ENCODE measurements at regions not wholly inside any gene's neighbourhood (a gene's known extent, or its start where the extent isn't known, plus 50 kb on each side); places are given as distances from the start of the nearest gene placed in this dataset.
"Not testable (repeated sequence)": the region's sequence is repeated elsewhere in the genome, so short reads cannot be mapped to it uniquely, and the experiment has no call there.

DNA sequence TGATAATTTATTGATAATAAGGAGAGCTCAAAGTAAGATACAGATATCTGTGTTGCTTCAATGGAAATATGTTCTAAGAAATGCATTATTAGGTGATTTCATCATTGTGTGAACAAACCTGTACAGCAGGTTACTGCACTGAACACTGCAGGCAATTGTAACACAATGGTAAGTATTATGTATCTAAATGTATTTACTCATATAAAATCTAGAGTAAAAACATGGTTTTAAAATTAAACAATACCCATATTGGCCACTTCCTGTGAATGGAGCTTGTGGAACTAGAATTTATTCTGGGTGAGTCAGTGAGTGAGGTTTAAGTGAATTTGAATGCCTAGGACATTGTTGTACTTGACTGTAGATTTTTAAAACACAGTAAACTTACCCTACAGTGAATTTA, 722.9 kb upstream of the RAG2 start:
- no peaks in the 10 kb centered on the region for H3K4me1 ChIP-seq (ENCODE audit: low read depth)
- ATAC-seq = no peak
- intact Hi-C loops (cut with DNase I, micrococcal nuclease) = no loop called here

DNA sequence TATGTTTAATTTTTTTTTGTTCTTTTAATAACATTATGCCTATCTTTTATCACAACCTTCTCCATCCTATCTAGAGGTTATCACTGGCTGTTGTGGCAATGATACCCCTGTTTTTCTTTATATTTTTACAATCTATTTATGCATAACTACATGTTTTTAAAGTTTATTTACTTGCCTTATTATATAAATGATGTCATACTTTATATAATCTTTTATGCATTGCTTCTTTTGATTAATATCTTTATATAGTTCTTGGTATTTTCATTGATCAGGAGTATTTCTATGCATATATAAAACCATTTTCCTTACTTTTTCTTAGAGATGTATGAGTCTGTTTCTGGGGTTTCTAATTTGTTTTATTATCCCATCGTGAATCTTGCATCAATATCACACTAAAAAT, 719.8 kb upstream of the RAG2 start:
- Histone ChIP-seq H3K4me1 (ENCODE audit: low read depth) (no peaks in the 10 kb centered on the region), H3K36me3 (ENCODE audit: low read depth) (no peaks in the 10 kb centered on the region), H3K4me3 (no peak overlapping the region), H3K9me3 (peaks cover 22% of the 10 kb centered on the region)
- ATAC-seq = no peak
- intact Hi-C loops (cut with DNase I, micrococcal nuclease) = no loop called here
- TF ChIP-seq, protein P1, sequence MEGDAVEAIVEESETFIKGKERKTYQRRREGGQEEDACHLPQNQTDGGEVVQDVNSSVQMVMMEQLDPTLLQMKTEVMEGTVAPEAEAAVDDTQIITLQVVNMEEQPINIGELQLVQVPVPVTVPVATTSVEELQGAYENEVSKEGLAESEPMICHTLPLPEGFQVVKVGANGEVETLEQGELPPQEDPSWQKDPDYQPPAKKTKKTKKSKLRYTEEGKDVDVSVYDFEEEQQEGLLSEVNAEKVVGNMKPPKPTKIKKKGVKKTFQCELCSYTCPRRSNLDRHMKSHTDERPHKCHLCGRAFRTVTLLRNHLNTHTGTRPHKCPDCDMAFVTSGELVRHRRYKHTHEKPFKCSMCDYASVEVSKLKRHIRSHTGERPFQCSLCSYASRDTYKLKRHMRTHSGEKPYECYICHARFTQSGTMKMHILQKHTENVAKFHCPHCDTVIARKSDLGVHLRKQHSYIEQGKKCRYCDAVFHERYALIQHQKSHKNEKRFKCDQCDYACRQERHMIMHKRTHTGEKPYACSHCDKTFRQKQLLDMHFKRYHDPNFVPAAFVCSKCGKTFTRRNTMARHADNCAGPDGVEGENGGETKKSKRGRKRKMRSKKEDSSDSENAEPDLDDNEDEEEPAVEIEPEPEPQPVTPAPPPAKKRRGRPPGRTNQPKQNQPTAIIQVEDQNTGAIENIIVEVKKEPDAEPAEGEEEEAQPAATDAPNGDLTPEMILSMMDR (IDR thresholded peaks at IDR 0.05) = no peak
- no peak for DNase-seq

More for the DNA sequence above, 722.9 kb upstream of the RAG2 start:
- no peak overlapping the region for H3K4me3 ChIP-seq
- no peak for DNase-seq
- H3K9me3 ChIP-seq = peaks cover 14% of the 10 kb centered on the region
- no peaks in the 10 kb centered on the region for H3K36me3 ChIP-seq (ENCODE audit: low read depth)
- TF ChIP-seq, protein P1 (IDR thresholded peaks at IDR 0.05) = no peak

DNA sequence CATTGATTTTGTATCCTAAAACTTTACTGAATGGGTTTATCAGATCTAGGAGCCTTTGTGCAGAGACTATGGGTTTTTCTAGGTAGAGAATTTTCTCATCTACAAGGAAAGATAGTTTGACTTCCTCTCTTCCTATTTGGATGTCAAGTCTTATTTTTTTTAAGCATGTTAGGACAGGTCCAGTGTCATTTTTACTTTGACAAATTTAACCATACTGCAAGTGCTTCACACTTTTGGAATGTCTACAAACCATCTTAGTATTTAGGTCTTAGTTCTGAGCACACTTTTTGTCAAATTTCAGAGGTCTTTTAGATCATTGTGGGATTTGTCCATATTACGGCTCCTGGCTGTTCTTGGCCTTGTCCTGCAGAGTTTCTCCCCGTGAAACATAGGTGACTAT, 715.2 kb upstream of the RAG2 start:
- ATAC-seq (no peak), DNase-seq (no peak)
- Histone ChIP-seq H3K9me3 (peaks cover 32% of the 10 kb centered on the region), H3K36me3 (ENCODE audit: low read depth) (no peaks in the 10 kb centered on the region), H3K4me3 (no peak overlapping the region), H3K4me1 (ENCODE audit: low read depth) (no peaks in the 10 kb centered on the region)
- TF ChIP-seq, protein P1 (IDR thresholded peaks at IDR 0.05) = no peak
- intact Hi-C loops (cut with DNase I, micrococcal nuclease) = no loop called here

DNA sequence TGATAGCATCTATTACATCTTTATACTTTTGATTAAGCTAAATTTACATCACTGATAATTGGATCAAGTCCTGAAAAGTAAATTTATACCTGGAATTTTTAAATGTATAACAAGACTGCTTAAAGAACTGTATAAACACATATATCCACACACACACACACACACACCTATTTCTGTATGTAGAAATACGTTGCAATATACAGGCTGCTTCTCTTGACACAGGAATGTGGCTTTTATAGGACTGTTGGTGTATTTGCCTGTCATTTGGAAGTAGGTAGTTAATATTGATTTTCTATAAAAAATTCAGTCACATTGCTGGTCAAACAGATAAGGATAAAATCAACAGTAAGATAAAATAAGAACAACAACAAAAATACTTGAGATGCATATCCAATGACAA, 708.5 kb upstream of the RAG2 start:
- DNase-seq = no peak
- Histone ChIP-seq H3K9me3 (peaks cover 42% of the 10 kb centered on the region), H3K4me3 (no peak overlapping the region), H3K4me1 (ENCODE audit: low read depth) (no peaks in the 10 kb centered on the region), H3K36me3 (ENCODE audit: low read depth) (no peaks in the 10 kb centered on the region)
- ATAC-seq = no peak
- TF ChIP-seq, protein P1 (IDR thresholded peaks at IDR 0.05) = no peak
- intact Hi-C loops (cut with DNase I, micrococcal nuclease) = no loop called here

DNA sequence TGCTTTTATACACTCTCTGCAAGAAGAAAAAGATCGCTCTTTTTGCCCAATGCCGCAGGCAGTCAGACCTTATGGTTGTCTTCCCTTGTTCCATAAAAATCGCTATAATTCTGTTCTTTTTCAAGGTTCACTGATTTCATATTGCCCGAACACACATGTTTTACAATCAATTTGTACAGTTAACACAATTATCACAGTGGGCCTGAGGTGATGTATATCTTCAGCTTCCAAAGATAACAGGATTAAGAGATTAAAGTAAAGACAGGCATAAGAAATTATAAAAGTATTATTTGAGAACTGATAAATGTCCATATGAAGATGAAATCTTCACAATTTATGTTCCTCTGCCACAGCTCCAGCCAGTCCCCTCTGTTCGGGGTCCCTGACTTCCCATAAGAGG, 703.4 kb upstream of the RAG2 start:
- DNase-seq; H3K4me1 ChIP-seq (ENCODE audit: low read depth); H3K36me3 ChIP-seq (ENCODE audit: low read depth); H3K4me3 ChIP-seq; intact Hi-C loops (cut with DNase I, micrococcal nuclease); ATAC-seq: not testable (repeated sequence)
- H3K9me3 ChIP-seq = peaks cover 52% of the 10 kb centered on the region

DNA sequence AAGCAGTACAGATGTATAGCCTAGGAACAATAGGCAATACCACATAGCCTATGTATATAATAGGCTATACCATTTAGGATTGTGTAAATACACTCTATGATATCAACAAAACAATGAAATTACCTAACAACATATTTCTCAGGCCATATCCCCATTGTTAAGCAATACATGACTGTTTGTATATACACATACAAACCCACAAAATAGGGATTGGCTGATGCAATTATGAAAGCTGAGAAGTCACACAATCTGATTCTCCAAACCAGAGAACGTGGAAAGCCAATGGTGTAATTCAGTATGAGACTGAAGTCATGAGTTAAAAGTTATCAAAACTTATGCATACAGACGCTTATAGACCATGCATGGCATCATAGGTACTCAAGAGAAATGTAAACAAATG, 700.1 kb upstream of the RAG2 start:
- DNase-seq (no peak), ATAC-seq (no peak)
- H3K9me3 ChIP-seq = peaks cover 51% of the 10 kb centered on the region
- no peaks in the 10 kb centered on the region for H3K4me1 ChIP-seq (ENCODE audit: low read depth)
- no peak overlapping the region for H3K4me3 ChIP-seq
- TF ChIP-seq, protein P1 (IDR thresholded peaks at IDR 0.05) = no peak
- H3K36me3 ChIP-seq (ENCODE audit: low read depth) = no peaks in the 10 kb centered on the region
- intact Hi-C loops (cut with DNase I, micrococcal nuclease) = no loop called here

All from mucosa of descending colon (tissue), 3 donors.